Subcutaneous abdominal adipose tissue (tissue), 5 donors: ENCODE measurements at regions not wholly inside any gene's neighbourhood (a gene's known extent, or its start where the extent isn't known, plus 50 kb on each side); places are given as distances from the start of the nearest gene placed in this dataset.

ENCODE experiments used
- H3K27ac ChIP-seq: one replicate; pipeline ENCODE4 v1.7.0; 2013; ENCODE audit warnings: low read depth, mild to moderate bottlenecking, inconsistent platforms, low read length, moderate library complexity
- H3K27me3 ChIP-seq, 5 donors: one replicate each; pipeline ENCODE4 v1.7.0; 2013; ENCODE audit warnings: low read length in 5 of 5, inconsistent platforms in 1 of 5; ENCODE audit not compliant: control insufficient read depth in 5 of 5, insufficient read depth in 4 of 5
- H3K36me3 ChIP-seq, 5 donors: one replicate each; pipeline ENCODE4 v1.7.0; 2013; ENCODE audit warnings: low read length in 5 of 5; ENCODE audit not compliant: control insufficient read depth in 5 of 5, insufficient read depth in 5 of 5
- H3K4me1 ChIP-seq, 5 donors: one replicate each; pipeline ENCODE4 v1.7.0; 2013; ENCODE audit warnings: low read length in 5 of 5, mild to moderate bottlenecking in 3 of 5, moderate library complexity in 1 of 5; ENCODE audit not compliant: control insufficient read depth in 5 of 5, insufficient read depth in 5 of 5
- H3K4me3 ChIP-seq, 5 donors: one replicate each; pipeline ENCODE4 v1.7.0; 2013; ENCODE audit warnings: low read length in 5 of 5, low read depth in 1 of 5
- H3K9ac ChIP-seq, 5 donors: one replicate each; pipeline ENCODE4 v1.7.0; 2013; ENCODE audit warnings: low read length in 5 of 5, mild to moderate bottlenecking in 4 of 5, moderate library complexity in 3 of 5
- H3K9me3 ChIP-seq, 5 donors: one replicate each; pipeline ENCODE4 v1.7.0; 2013; ENCODE audit warnings: low read length in 5 of 5; ENCODE audit not compliant: control insufficient read depth in 5 of 5
- donor health status: healthy.
- donor health status: healthy.
- donor health status: healthy.
- donor health status: healthy.
- donor health status: healthy.

DNA sequence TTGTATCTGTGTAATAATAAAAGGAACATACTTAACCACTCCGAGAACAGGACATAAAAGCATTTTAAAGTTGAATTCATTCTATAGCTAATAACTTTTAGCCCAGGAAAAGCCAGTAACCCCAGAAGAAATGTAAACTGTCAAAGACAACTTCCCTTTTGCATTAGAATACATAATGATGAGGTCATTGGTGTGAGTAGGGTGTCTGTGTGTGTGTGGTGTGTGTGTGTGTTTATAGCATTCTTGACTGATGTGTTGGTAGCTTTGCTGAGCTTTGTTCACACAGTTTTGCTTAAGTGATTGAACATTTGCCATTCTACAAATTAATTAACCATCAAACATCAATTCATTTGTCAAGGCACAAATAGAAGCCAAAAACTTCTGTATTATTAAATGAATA is 559.6 kb downstream of the ARAP2 start:
- Histone ChIP-seq H3K4me1 (no peaks in the 10 kb centered on the region), H3K9me3 (no peaks in the 10 kb centered on the region), H3K4me3 (no peak overlapping the region), H3K27me3 (no peaks in the 10 kb centered on the region), H3K27ac (no peak overlapping the region), H3K36me3 (no peaks in the 10 kb centered on the region), H3K9ac (no peak overlapping the region)

GRCh38 chr4:35689870-35690269 is 554.4 kb downstream of the ARAP2 start:
- Histone ChIP-seq H3K36me3 (no peaks in the 10 kb centered on the region), H3K4me1 (no peaks in the 10 kb centered on the region), H3K9ac (no peak overlapping the region), H3K27me3 (no peaks in the 10 kb centered on the region), H3K4me3 (no peak overlapping the region), H3K9me3 (no peaks in the 10 kb centered on the region), H3K27ac (no peak overlapping the region)

DNA sequence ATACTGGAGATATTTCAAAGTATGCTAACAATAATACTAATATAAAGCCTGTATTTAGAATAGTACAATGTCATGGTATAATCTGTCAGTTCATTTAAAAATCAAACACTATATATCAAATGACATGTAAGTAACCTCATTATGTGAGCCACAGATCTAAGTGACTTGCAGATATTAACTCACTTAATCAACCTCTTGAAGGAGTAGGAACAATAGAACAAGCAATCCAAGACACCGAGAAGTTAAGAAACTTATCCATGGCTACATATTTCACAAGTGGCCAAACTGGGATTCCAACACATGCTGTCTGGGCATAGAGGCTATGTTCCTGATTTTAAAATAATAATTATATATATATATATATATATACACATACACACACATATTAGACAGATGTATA is 554.0 kb downstream of the ARAP2 start:
- Histone ChIP-seq H3K36me3 (no peaks in the 10 kb centered on the region), H3K9ac (no peak overlapping the region), H3K4me1 (no peaks in the 10 kb centered on the region), H3K27me3 (no peaks in the 10 kb centered on the region), H3K27ac (no peak overlapping the region), H3K9me3 (no peaks in the 10 kb centered on the region), H3K4me3 (no peak overlapping the region)

- no peaks in the 10 kb centered on the region for H3K4me1 ChIP-seq
- no peaks in the 10 kb centered on the region for H3K27me3 ChIP-seq
- H3K27ac ChIP-seq = no peak overlapping the region
- H3K9ac ChIP-seq = no peak overlapping the region
- H3K36me3 ChIP-seq = no peaks in the 10 kb centered on the region
- no peaks in the 10 kb centered on the region for H3K9me3 ChIP-seq
- no peak overlapping the region for H3K4me3 ChIP-seq
Measured at GRCh38 chr4:35695003-35695402, 549.3 kb downstream of the ARAP2 start.

DNA sequence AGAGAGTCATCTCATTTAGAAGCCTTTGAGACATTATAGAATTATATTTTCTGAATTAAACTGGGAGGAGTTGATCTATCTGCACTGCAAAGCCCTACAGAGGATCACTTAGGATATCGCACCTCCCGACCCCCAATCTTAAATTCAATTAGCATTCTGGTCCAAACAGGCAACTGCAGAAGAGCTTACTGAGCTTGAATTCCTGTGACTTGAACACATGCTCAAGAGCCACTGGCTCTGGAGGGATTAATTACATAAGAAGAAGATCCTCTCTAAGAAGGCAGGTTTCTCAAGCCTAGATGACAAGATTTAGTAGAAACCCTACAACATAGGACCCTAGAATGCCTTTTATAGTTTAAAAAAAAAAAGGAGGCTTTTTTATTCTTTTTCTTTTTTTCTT is 548.9 kb downstream of the ARAP2 start:
- Histone ChIP-seq H3K4me1 (no peaks in the 10 kb centered on the region), H3K9me3 (no peaks in the 10 kb centered on the region), H3K4me3 (no peak overlapping the region), H3K27me3 (no peaks in the 10 kb centered on the region), H3K9ac (no peak overlapping the region), H3K27ac (no peak overlapping the region), H3K36me3 (no peaks in the 10 kb centered on the region)

GRCh38 chr4:35697210-35697736 is 547.0 kb downstream of the ARAP2 start:
- Histone ChIP-seq H3K4me1 (no peaks in the 10 kb centered on the region), H3K27ac (no peak overlapping the region), H3K36me3 (no peaks in the 10 kb centered on the region), H3K4me3 (no peak overlapping the region), H3K9me3 (no peaks in the 10 kb centered on the region), H3K27me3 (no peaks in the 10 kb centered on the region), H3K9ac (no peak overlapping the region)

GRCh38 chr4:35700663-35701062 is 543.7 kb downstream of the ARAP2 start:
- H3K9me3 ChIP-seq = no peaks in the 10 kb centered on the region
- no peaks in the 10 kb centered on the region for H3K36me3 ChIP-seq
- no peak overlapping the region for H3K4me3 ChIP-seq
- H3K4me1 ChIP-seq = no peaks in the 10 kb centered on the region
- H3K27me3 ChIP-seq = no peaks in the 10 kb centered on the region
- no peak overlapping the region for H3K9ac ChIP-seq
- no peak overlapping the region for H3K27ac ChIP-seq

GRCh38 chr4:35709080-35709479 is 535.2 kb downstream of the ARAP2 start:
- H3K27ac ChIP-seq = no peak overlapping the region
- no peaks in the 10 kb centered on the region for H3K27me3 ChIP-seq
- H3K9ac ChIP-seq = no peak overlapping the region
- no peaks in the 10 kb centered on the region for H3K36me3 ChIP-seq
- H3K4me1 ChIP-seq = no peaks in the 10 kb centered on the region
- H3K9me3 ChIP-seq = peaks cover 5 to 25% (median 17%) of the 10 kb centered on the region in 5 donors
- H3K4me3 ChIP-seq = no peak overlapping the region

- H3K4me1 ChIP-seq = no peaks in the 10 kb centered on the region
- H3K9me3 ChIP-seq = peaks cover 5 to 29% (median 17%) of the 10 kb centered on the region in 5 donors
- H3K9ac ChIP-seq = no peak overlapping the region
- H3K4me3 ChIP-seq = no peak overlapping the region
- H3K27me3 ChIP-seq = no peaks in the 10 kb centered on the region
- H3K27ac ChIP-seq = no peak overlapping the region
- no peaks in the 10 kb centered on the region for H3K36me3 ChIP-seq
Measured at GRCh38 chr4:35710343-35710742, 534.0 kb downstream of the ARAP2 start.

DNA sequence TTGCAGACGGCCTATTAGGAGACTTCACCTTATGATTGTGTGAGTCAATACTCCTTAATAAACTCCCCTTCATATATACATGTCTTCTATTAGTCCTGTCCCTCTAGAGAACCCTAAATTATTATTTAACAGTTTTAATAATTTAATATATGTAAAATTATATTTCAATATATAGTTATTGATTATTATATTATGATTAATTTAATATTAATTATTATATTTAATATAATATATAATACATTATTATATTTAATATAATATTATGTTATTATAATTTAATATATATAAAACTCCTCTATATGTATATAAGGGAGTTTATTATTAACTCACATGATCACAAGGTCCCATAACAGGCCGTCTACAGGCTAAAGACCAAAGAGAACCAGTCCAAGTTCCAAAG is 533.2 kb downstream of the ARAP2 start:
- Histone ChIP-seq H3K36me3 (no peaks in the 10 kb centered on the region), H3K9ac (no peak overlapping the region), H3K27ac (no peak overlapping the region), H3K27me3 (no peaks in the 10 kb centered on the region), H3K9me3 (peaks cover 5 to 29% (median 17%) of the 10 kb centered on the region in 5 donors), H3K4me3 (no peak overlapping the region), H3K4me1 (no peaks in the 10 kb centered on the region)

DNA sequence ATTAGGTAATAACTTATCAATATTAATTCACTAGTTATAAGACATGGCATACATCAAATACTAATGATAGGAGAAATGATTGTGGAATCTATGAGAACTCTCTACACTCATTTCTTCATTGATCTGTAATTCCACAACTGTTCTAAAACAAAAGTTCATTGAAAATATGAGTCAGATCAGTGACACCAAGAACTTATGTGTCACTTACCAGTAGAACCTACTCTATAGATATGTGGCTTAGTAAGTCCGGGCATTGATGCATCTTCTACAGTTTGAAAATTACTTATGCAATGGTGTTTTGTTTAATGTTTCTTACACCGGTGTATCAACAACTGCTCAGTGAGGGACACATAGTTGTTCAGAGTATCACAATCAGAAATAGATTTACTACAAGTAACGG is 520.3 kb downstream of the ARAP2 start:
- H3K27ac ChIP-seq = no peak overlapping the region
- no peak overlapping the region for H3K4me3 ChIP-seq
- no peaks in the 10 kb centered on the region for H3K4me1 ChIP-seq
- peaks cover 0 to 2% (median 0%) of the 10 kb centered on the region in 5 donors for H3K9me3 ChIP-seq
- no peaks in the 10 kb centered on the region for H3K27me3 ChIP-seq
- no peaks in the 10 kb centered on the region for H3K36me3 ChIP-seq
- no peak overlapping the region for H3K9ac ChIP-seq
